CD4-positive, alpha-beta T cell treated with Interleukin-17A for 4 hours (primary cell): ENCODE measurements at regions not wholly inside any gene's neighbourhood (a gene's known extent, or its start where the extent isn't known, plus 50 kb on each side); places are given as distances from the start of the nearest gene placed in this dataset.
A peak's percentile ranks its signal among the peaks of the same experiment; 100 is the strongest.
"Not testable (repeated sequence)": the region's sequence is repeated elsewhere in the genome, so short reads cannot be mapped to it uniquely, and the experiment has no call there.

Source experiments
- DNase-seq: peaks from one replicate; pipeline ENCODE4 v3.0.0-alpha.2; 2020; ENCODE audit warnings: mixed read lengths

- DNase-seq, result no peak
These were observed 81.3 kb upstream of the BHLHE40 start for GRCh38 chr3:4897765-4898453.

- DNase-seq, result no peak
These were observed 80.6 kb upstream of the BHLHE40 start for GRCh38 chr3:4898454-4899313.

GRCh38 chr3:4899710-4900109 lies 79.5 kb upstream of the BHLHE40 start:
- no peak for DNase-seq

- DNase-seq, result no peak
These were observed 78.9 kb upstream of the BHLHE40 start for GRCh38 chr3:4900298-4900697.

- no peak for DNase-seq
These were observed 74.2 kb upstream of the BHLHE40 start for GRCh38 chr3:4904811-4905695.

GRCh38 chr3:4906107-4906621 lies 73.1 kb upstream of the BHLHE40 start:
- DNase-seq, result peak; percentile 19

- no peak for DNase-seq
These were observed 72.2 kb upstream of the BHLHE40 start for GRCh38 chr3:4907050-4907449.

- DNase-seq, result no peak
These were observed 71.4 kb upstream of the BHLHE40 start for GRCh38 chr3:4907643-4908432.

- no peak for DNase-seq
These were observed 70.6 kb upstream of the BHLHE40 start for GRCh38 chr3:4908433-4909156.

GRCh38 chr3:4914464-4914863 lies 64.8 kb upstream of the BHLHE40 start:
- no peak for DNase-seq

GRCh38 chr3:4921589-4921988 lies 57.6 kb upstream of the BHLHE40 start:
- not testable (repeated sequence) for DNase-seq

GRCh38 chr3:4926892-4927291 lies 52.3 kb upstream of the BHLHE40 start:
- no peak for DNase-seq

GRCh38 chr3:4928277-4928789 lies 50.9 kb upstream of the BHLHE40 start:
- no peak for DNase-seq
